Esophagus squamous epithelium (tissue), 4 donors: ENCODE measurements at regions not wholly inside any gene's neighbourhood (a gene's known extent, or its start where the extent isn't known, plus 50 kb on each side); places are given as distances from the start of the nearest gene placed in this dataset.

Source experiments
- POLR2A ChIP-seq, 4 donors: fragments of 450-650 bp; IDR thresholded peaks; one replicate each; pipeline ENCODE4 v1.6.1; 2017; ENCODE audit warnings: antibody characterized with exemption in 4 of 4, mild to moderate bottlenecking in 4 of 4, moderate library complexity in 3 of 4
- TF ChIP-seq, protein P1 (sequence below), 6 experiments: fragments of 450-650 bp in 4 of 6; fragments of 200-600 bp in 2 of 6; sonication (generic) in 2 of 6; IDR thresholded peaks; one replicate each; pipeline ENCODE4 v1.5.1; 2016 to 2019; ENCODE audit warnings: antibody characterized with exemption in 6 of 6, mild to moderate bottlenecking in 4 of 6, moderate library complexity in 4 of 6

- TF ChIP-seq, protein P1, sequence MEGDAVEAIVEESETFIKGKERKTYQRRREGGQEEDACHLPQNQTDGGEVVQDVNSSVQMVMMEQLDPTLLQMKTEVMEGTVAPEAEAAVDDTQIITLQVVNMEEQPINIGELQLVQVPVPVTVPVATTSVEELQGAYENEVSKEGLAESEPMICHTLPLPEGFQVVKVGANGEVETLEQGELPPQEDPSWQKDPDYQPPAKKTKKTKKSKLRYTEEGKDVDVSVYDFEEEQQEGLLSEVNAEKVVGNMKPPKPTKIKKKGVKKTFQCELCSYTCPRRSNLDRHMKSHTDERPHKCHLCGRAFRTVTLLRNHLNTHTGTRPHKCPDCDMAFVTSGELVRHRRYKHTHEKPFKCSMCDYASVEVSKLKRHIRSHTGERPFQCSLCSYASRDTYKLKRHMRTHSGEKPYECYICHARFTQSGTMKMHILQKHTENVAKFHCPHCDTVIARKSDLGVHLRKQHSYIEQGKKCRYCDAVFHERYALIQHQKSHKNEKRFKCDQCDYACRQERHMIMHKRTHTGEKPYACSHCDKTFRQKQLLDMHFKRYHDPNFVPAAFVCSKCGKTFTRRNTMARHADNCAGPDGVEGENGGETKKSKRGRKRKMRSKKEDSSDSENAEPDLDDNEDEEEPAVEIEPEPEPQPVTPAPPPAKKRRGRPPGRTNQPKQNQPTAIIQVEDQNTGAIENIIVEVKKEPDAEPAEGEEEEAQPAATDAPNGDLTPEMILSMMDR (IDR thresholded peaks at IDR 0.05), result no peak
- no peak for TF ChIP-seq POLR2A (IDR thresholded peaks at IDR 0.05)
Measured at GRCh38 chr18:44035554-44035953, 645.1 kb upstream of the SETBP1 start.
